ENCODE measurements at regions not wholly inside any gene's neighbourhood (a gene's known extent, or its start where the extent isn't known, plus 50 kb on each side); places are given as distances from the start of the nearest gene placed in this dataset.

- H3K4me2 ChIP-seq (ENCODE audit: low read length): no peak overlapping the region
- no peaks in the 10 kb centered on the region for H3K4me1 ChIP-seq (ENCODE audit: insufficient read depth, low read length)
- H3K79me2 ChIP-seq (ENCODE audit: insufficient read depth, low read length): no peaks in the 10 kb centered on the region
- Mint-ChIP-seq H3K4me3 (ENCODE audit: unreplicated experiment) (no peak overlapping the region), H3K4me1 (ENCODE audit: low read depth, unreplicated experiment) (peaks cover 6% of the 10 kb centered on the region), H3K36me3 (ENCODE audit: low read depth, unreplicated experiment) (no peaks in the 10 kb centered on the region), H3K27ac (ENCODE audit: unreplicated experiment) (no peak overlapping the region), H3K9me3 (ENCODE audit: unreplicated experiment) (peaks cover under 1% of the 10 kb centered on the region), H3K27me3 (ENCODE audit: low read depth, unreplicated experiment) (peaks cover 2% of the 10 kb centered on the region)
- no peak overlapping the region for H3K4me3 ChIP-seq (ENCODE audit: insufficient read depth, low read depth, low read length)
- H2AFZ ChIP-seq (ENCODE audit: low read depth, low read length): no peak overlapping the region
- no peaks in the 10 kb centered on the region for H4K20me1 ChIP-seq (ENCODE audit: insufficient read depth, low read length)
- no peak for TF ChIP-seq CTCF (IDR thresholded peaks at IDR 0.05; ENCODE audit: insufficient read depth, low read depth, low read length)
- no peak for TF ChIP-seq EZH2 (IDR thresholded peaks at IDR 0.05; ENCODE audit: insufficient read depth, low read length)
- no peaks in the 10 kb centered on the region for H3K9me3 ChIP-seq (ENCODE audit: insufficient read depth, low read depth, low read length)
- no peak overlapping the region for H3K9ac ChIP-seq (ENCODE audit: low read length)
- no peak for FAIRE-seq
- no peak overlapping the region for H3K27ac ChIP-seq (ENCODE audit: low read depth, low read length)
- no peak for DNase-seq (ENCODE audit: low read depth)
- H3K27me3 ChIP-seq (ENCODE audit: insufficient read depth, low read length): no peaks in the 10 kb centered on the region
- H3K36me3 ChIP-seq (ENCODE audit: insufficient read depth, low read length): no peaks in the 10 kb centered on the region
Observed at GRCh38 chr10:42887734-42888503, 105.3 kb downstream of the BMS1 start.

GRCh38 chr10:42888504-42889095 lies 106.0 kb downstream of the BMS1 start:
- no peak for DNase-seq (ENCODE audit: low read depth)
- peaks cover 4% of the 10 kb centered on the region for H3K27me3 Mint-ChIP-seq (ENCODE audit: low read depth, unreplicated experiment)
- H3K36me3 ChIP-seq (ENCODE audit: insufficient read depth, low read length): no peaks in the 10 kb centered on the region
- H3K4me1 ChIP-seq (ENCODE audit: insufficient read depth, low read length): no peaks in the 10 kb centered on the region
- H3K36me3 Mint-ChIP-seq (ENCODE audit: low read depth, unreplicated experiment): no peaks in the 10 kb centered on the region
- H3K9me3 Mint-ChIP-seq (ENCODE audit: unreplicated experiment): no peaks in the 10 kb centered on the region
- H3K9ac ChIP-seq (ENCODE audit: low read length): no peak overlapping the region
- H3K27ac Mint-ChIP-seq (ENCODE audit: unreplicated experiment): no peak overlapping the region
- H3K4me3 ChIP-seq (ENCODE audit: insufficient read depth, low read depth, low read length): no peak overlapping the region
- FAIRE-seq: no peak
- TF ChIP-seq EZH2 (IDR thresholded peaks at IDR 0.05; ENCODE audit: insufficient read depth, low read length): no peak
- TF ChIP-seq CTCF (IDR thresholded peaks at IDR 0.05; ENCODE audit: insufficient read depth, low read depth, low read length): no peak
- H3K4me1 Mint-ChIP-seq (ENCODE audit: low read depth, unreplicated experiment): peaks cover 6% of the 10 kb centered on the region
- no peaks in the 10 kb centered on the region for H3K27me3 ChIP-seq (ENCODE audit: insufficient read depth, low read length)
- no peak overlapping the region for H2AFZ ChIP-seq (ENCODE audit: low read depth, low read length)
- H3K9me3 ChIP-seq (ENCODE audit: insufficient read depth, low read depth, low read length): no peaks in the 10 kb centered on the region
- no peak overlapping the region for H3K27ac ChIP-seq (ENCODE audit: low read depth, low read length)
- H3K4me3 Mint-ChIP-seq (ENCODE audit: unreplicated experiment): no peak overlapping the region
- H4K20me1 ChIP-seq (ENCODE audit: insufficient read depth, low read length): no peaks in the 10 kb centered on the region
- H3K4me2 ChIP-seq (ENCODE audit: low read length): no peak overlapping the region
- H3K79me2 ChIP-seq (ENCODE audit: insufficient read depth, low read length): no peaks in the 10 kb centered on the region

GRCh38 chr10:42896735-42897134 lies 114.1 kb downstream of the BMS1 start:
- Mint-ChIP-seq H3K4me3 (ENCODE audit: unreplicated experiment) (no peak overlapping the region), H3K36me3 (ENCODE audit: low read depth, unreplicated experiment) (no peaks in the 10 kb centered on the region), H3K4me1 (ENCODE audit: low read depth, unreplicated experiment) (peaks cover 11% of the 10 kb centered on the region), H3K27ac (ENCODE audit: unreplicated experiment) (no peak overlapping the region), H3K9me3 (ENCODE audit: unreplicated experiment) (peaks cover 12% of the 10 kb centered on the region), H3K27me3 (ENCODE audit: low read depth, unreplicated experiment) (peaks cover 4% of the 10 kb centered on the region)
- no peak for DNase-seq (ENCODE audit: low read depth)
- H3K4me2 ChIP-seq (ENCODE audit: low read length): no peak overlapping the region
- no peaks in the 10 kb centered on the region for H4K20me1 ChIP-seq (ENCODE audit: insufficient read depth, low read length)
- no peaks in the 10 kb centered on the region for H3K4me1 ChIP-seq (ENCODE audit: insufficient read depth, low read length)
- H3K9ac ChIP-seq (ENCODE audit: low read length): no peak overlapping the region
- FAIRE-seq: no peak
- H3K9me3 ChIP-seq (ENCODE audit: insufficient read depth, low read depth, low read length): peaks cover 9% of the 10 kb centered on the region
- no peaks in the 10 kb centered on the region for H3K79me2 ChIP-seq (ENCODE audit: insufficient read depth, low read length)
- TF ChIP-seq EZH2 (IDR thresholded peaks at IDR 0.05; ENCODE audit: insufficient read depth, low read length) (no peak), CTCF (IDR thresholded peaks at IDR 0.05; ENCODE audit: insufficient read depth, low read depth, low read length) (no peak)
- no peaks in the 10 kb centered on the region for H3K36me3 ChIP-seq (ENCODE audit: insufficient read depth, low read length)
- no peak overlapping the region for H3K4me3 ChIP-seq (ENCODE audit: insufficient read depth, low read depth, low read length)
- H2AFZ ChIP-seq (ENCODE audit: low read depth, low read length): no peak overlapping the region
- no peak overlapping the region for H3K27ac ChIP-seq (ENCODE audit: low read depth, low read length)
- no peaks in the 10 kb centered on the region for H3K27me3 ChIP-seq (ENCODE audit: insufficient read depth, low read length)

Measured in astrocyte (in vitro differentiated cells and primary cell).